Activated T-cell treated with anti-CD3 and anti-CD28 coated beads for 48 hours (primary cell): ENCODE measurements at regions not wholly inside any gene's neighbourhood (a gene's known extent, or its start where the extent isn't known, plus 50 kb on each side); places are given as distances from the start of the nearest gene placed in this dataset.
"Not testable (repeated sequence)": the region's sequence is repeated elsewhere in the genome, so short reads cannot be mapped to it uniquely, and the experiment has no call there.

Experiments used
- DNase-seq: peaks from one replicate; pipeline ENCODE4 v3.0.0-alpha.2; 2020; ENCODE audit warnings: low read depth

- DNase-seq = no peak
Observed at GRCh38 chr6:142637624-142638351, 307.2 kb downstream of the HIVEP2 start.

- DNase-seq = no peak
Observed at GRCh38 chr6:142642651-142643050, 302.3 kb downstream of the HIVEP2 start.

GRCh38 chr6:142644866-142645265 is 300.1 kb downstream of the HIVEP2 start:
- DNase-seq = no peak

- no peak for DNase-seq
Observed at GRCh38 chr6:142645663-142646062, 299.3 kb downstream of the HIVEP2 start.

- DNase-seq = no peak
Observed at GRCh38 chr6:142647449-142648035, 297.4 kb downstream of the HIVEP2 start.

GRCh38 chr6:142648036-142648451 is 296.9 kb downstream of the HIVEP2 start:
- DNase-seq = no peak

- no peak for DNase-seq
Observed at GRCh38 chr6:142648526-142648925, 296.4 kb downstream of the HIVEP2 start.

GRCh38 chr6:142649438-142650234 is 295.3 kb downstream of the HIVEP2 start:
- DNase-seq = not testable (repeated sequence)

- no peak for DNase-seq
Observed at GRCh38 chr6:142651384-142651783, 293.6 kb downstream of the HIVEP2 start.

- no peak for DNase-seq
Observed at GRCh38 chr6:142653710-142654420, 291.1 kb downstream of the HIVEP2 start.

GRCh38 chr6:142659661-142660060 is 285.3 kb downstream of the HIVEP2 start:
- DNase-seq = no peak

- no peak for DNase-seq
Observed at GRCh38 chr6:142665393-142665792, 279.6 kb downstream of the HIVEP2 start.

GRCh38 chr6:142666599-142667185 is 278.3 kb downstream of the HIVEP2 start:
- DNase-seq = no peak

- no peak for DNase-seq
Observed at GRCh38 chr6:142669471-142670351, 275.3 kb downstream of the HIVEP2 start.

- no peak for DNase-seq
Observed at GRCh38 chr6:142671791-142672190, 273.2 kb downstream of the HIVEP2 start.

- DNase-seq = no peak
Observed at GRCh38 chr6:142675517-142675916, 269.5 kb downstream of the HIVEP2 start.

GRCh38 chr6:142676027-142676443 is 268.9 kb downstream of the HIVEP2 start:
- DNase-seq = no peak

GRCh38 chr6:142676647-142677192 is 268.3 kb downstream of the HIVEP2 start:
- no peak for DNase-seq

GRCh38 chr6:142679907-142680700 is 264.9 kb downstream of the HIVEP2 start:
- peak; percentile 23 for DNase-seq

GRCh38 chr6:142681099-142681498 is 263.9 kb downstream of the HIVEP2 start:
- no peak for DNase-seq
